M059J (cell line): ENCODE measurements at regions not wholly inside any gene's neighbourhood (a gene's known extent, or its start where the extent isn't known, plus 50 kb on each side); places are given as distances from the start of the nearest gene placed in this dataset.

Source experiments
- DNase-seq: peaks from one replicate; pipeline ENCODE4 v3.0.0-alpha.2; 2012; ENCODE audit warnings: low read depth

- no peak for DNase-seq
Observed at GRCh38 chr6:90435207-90435899, 138.7 kb upstream of the BACH2 start.

GRCh38 chr6:90434094-90434493 is 137.5 kb upstream of the BACH2 start:
- DNase-seq: no peak

GRCh38 chr6:90432937-90433336 is 136.3 kb upstream of the BACH2 start:
- no peak for DNase-seq

GRCh38 chr6:90432041-90432775 is 135.6 kb upstream of the BACH2 start:
- no peak for DNase-seq

GRCh38 chr6:90431576-90431975 is 134.9 kb upstream of the BACH2 start:
- DNase-seq: no peak

GRCh38 chr6:90429713-90430112 is 133.1 kb upstream of the BACH2 start:
- DNase-seq: no peak

GRCh38 chr6:90428514-90428913 is 131.9 kb upstream of the BACH2 start:
- DNase-seq: no peak

GRCh38 chr6:90425161-90425641 is 128.6 kb upstream of the BACH2 start:
- DNase-seq: no peak

- no peak for DNase-seq
Observed at GRCh38 chr6:90424580-90424979, 127.9 kb upstream of the BACH2 start.

- no peak for DNase-seq
Observed at GRCh38 chr6:90421666-90422065, 125.0 kb upstream of the BACH2 start.

GRCh38 chr6:90420500-90420899 is 123.9 kb upstream of the BACH2 start:
- no peak for DNase-seq

GRCh38 chr6:90417385-90417784 is 120.7 kb upstream of the BACH2 start:
- DNase-seq: no peak

GRCh38 chr6:90416322-90416721 is 119.7 kb upstream of the BACH2 start:
- no peak for DNase-seq

GRCh38 chr6:90415178-90415577 is 118.5 kb upstream of the BACH2 start:
- DNase-seq: no peak

GRCh38 chr6:90414352-90414751 is 117.7 kb upstream of the BACH2 start:
- DNase-seq: no peak

- peak; percentile 22 for DNase-seq
Observed at GRCh38 chr6:90413867-90414266, 117.2 kb upstream of the BACH2 start.

- no peak for DNase-seq
Observed at GRCh38 chr6:90413396-90413795, 116.8 kb upstream of the BACH2 start.

- DNase-seq: no peak
Observed at GRCh38 chr6:90412538-90413369, 116.1 kb upstream of the BACH2 start.

- DNase-seq: peak; percentile 81
Observed at GRCh38 chr6:90411292-90411781, 114.7 kb upstream of the BACH2 start.

GRCh38 chr6:90409700-90410099 is 113.1 kb upstream of the BACH2 start:
- no peak for DNase-seq

- DNase-seq: peak; percentile 55
Observed at GRCh38 chr6:90406957-90407356, 110.3 kb upstream of the BACH2 start.

- peak; percentile 79 for DNase-seq
Observed at GRCh38 chr6:90406142-90406794, 109.6 kb upstream of the BACH2 start.
